ENCODE measurements at regions not wholly inside any gene's neighbourhood (a gene's known extent, or its start where the extent isn't known, plus 50 kb on each side); places are given as distances from the start of the nearest gene placed in this dataset.

DNA sequence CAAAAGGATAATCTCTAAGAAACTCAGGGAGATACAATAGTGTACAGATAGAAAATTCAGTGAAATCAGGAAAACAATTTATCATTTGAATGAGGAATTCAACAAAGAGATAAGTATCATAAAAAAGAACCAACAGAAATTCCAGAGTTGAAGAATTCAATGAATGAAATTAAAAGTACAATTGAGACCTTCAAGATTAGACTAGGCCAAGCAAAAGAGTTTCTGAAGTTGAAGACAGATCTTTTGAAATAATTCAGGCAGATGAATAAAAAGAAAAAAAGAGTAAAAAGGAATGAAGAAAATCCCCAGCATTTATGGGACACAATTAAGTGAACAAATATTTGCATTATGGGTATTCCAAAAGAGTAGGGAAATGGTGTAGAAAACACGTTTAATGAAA, 412.6 kb downstream of the TMEM121 start:
- TF ChIP-seq, protein P1, sequence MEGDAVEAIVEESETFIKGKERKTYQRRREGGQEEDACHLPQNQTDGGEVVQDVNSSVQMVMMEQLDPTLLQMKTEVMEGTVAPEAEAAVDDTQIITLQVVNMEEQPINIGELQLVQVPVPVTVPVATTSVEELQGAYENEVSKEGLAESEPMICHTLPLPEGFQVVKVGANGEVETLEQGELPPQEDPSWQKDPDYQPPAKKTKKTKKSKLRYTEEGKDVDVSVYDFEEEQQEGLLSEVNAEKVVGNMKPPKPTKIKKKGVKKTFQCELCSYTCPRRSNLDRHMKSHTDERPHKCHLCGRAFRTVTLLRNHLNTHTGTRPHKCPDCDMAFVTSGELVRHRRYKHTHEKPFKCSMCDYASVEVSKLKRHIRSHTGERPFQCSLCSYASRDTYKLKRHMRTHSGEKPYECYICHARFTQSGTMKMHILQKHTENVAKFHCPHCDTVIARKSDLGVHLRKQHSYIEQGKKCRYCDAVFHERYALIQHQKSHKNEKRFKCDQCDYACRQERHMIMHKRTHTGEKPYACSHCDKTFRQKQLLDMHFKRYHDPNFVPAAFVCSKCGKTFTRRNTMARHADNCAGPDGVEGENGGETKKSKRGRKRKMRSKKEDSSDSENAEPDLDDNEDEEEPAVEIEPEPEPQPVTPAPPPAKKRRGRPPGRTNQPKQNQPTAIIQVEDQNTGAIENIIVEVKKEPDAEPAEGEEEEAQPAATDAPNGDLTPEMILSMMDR (IDR thresholded peaks at IDR 0.05), result no peak
- TF ChIP-seq POLR2A (IDR thresholded peaks at IDR 0.05), result no peak

All from testis (tissue), 2 donors.